LNCAP (cell line): ENCODE measurements at regions not wholly inside any gene's neighbourhood (a gene's known extent, or its start where the extent isn't known, plus 50 kb on each side); places are given as distances from the start of the nearest gene placed in this dataset.

Experiments used
- TF ChIP-seq, protein P1 (sequence below): fragments of 450-650 bp; IDR thresholded peaks from 2 replicates; pipeline ENCODE4 v1.5.1; 2017; ENCODE audit warnings: mild to moderate bottlenecking

DNA sequence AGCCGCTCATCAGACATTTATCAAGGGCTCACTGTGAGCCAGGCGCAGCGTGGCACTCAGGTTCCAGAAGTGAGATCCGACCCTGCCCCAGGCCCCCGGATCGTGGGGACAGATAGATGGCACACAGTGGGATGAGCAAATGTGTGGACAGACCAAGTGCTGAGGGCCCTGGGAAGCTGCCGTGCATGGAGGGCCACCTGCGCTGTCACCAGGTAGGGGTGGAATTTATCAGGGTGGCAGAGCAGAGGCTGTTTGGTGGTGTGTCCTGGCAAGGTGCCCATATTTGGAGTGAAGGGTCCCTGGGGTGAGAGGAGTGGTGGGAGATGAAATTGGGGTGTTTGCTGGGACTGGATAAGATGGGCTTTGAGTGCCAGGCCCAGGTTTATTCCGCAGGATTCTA lies 92.8 kb upstream of the HS6ST1 start:
- TF ChIP-seq, protein P1, sequence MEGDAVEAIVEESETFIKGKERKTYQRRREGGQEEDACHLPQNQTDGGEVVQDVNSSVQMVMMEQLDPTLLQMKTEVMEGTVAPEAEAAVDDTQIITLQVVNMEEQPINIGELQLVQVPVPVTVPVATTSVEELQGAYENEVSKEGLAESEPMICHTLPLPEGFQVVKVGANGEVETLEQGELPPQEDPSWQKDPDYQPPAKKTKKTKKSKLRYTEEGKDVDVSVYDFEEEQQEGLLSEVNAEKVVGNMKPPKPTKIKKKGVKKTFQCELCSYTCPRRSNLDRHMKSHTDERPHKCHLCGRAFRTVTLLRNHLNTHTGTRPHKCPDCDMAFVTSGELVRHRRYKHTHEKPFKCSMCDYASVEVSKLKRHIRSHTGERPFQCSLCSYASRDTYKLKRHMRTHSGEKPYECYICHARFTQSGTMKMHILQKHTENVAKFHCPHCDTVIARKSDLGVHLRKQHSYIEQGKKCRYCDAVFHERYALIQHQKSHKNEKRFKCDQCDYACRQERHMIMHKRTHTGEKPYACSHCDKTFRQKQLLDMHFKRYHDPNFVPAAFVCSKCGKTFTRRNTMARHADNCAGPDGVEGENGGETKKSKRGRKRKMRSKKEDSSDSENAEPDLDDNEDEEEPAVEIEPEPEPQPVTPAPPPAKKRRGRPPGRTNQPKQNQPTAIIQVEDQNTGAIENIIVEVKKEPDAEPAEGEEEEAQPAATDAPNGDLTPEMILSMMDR = no peak

DNA sequence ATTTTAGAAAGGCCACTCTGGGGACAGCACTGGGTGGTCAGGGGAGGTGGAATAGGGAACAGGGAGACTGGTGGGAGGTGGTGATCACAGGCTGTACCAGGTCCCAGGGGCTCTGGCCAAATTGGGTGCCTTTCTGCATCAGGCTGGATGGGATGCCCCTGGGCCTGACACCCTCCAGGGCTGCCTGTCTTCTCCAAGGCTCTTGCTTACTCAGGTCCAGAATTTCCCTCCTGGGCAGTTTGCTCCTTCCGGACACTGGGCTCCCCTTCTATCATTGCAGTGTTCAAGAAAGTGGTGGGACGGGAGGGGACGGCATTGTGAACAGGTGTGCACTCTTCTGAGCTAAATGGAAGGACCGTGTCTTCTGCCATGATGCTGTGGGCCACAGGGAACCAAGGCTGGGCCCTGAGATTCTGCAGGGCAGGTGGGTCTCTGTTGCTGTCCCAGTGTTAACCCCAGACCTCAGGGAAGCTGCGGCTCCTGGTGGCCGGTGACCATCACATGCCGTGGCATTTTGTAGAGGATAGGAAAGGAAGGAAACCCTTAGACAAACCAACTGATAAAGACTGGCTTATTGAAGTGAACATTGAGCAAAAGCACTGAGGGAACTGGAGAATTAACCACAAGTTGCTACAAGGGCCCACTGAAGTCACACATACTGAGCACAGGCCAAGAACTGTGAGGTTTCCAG lies 93.7 kb upstream of the HS6ST1 start:
- TF ChIP-seq, protein P1 = no peak

DNA sequence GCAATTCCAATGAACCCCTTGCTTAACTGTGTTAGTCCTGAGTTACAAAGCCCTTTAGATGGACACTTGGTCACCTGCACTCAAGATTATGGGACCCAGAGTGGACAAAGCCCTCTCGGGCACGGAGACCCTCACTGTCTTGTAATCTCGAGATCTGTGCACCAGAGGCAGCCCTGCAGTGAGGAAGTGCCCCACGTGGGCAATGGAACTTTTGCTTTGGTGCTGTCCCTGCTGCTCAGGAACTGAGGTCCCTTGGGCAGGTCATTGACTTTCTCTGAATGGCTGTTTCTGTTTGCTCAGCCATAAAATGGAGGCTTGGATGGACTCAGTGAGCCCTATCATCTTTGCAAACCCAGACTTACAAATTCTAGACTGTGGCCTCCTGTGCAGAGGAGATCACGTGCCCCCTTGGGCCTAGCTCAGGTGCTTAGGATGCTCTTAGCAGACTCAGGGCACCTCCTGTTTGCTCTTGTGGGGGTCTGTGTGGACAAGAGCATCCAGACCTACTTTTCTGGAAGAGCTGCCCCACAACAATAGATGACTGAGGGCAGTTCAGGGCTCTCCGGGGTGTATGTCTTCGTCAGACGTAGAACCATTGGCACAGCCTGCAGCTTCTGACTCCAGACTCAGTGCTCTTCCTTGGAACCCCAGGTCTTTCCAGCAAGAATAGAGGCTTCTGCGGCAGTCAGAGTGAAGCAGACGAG lies 94.5 kb upstream of the HS6ST1 start:
- TF ChIP-seq, protein P1 = no peak

DNA sequence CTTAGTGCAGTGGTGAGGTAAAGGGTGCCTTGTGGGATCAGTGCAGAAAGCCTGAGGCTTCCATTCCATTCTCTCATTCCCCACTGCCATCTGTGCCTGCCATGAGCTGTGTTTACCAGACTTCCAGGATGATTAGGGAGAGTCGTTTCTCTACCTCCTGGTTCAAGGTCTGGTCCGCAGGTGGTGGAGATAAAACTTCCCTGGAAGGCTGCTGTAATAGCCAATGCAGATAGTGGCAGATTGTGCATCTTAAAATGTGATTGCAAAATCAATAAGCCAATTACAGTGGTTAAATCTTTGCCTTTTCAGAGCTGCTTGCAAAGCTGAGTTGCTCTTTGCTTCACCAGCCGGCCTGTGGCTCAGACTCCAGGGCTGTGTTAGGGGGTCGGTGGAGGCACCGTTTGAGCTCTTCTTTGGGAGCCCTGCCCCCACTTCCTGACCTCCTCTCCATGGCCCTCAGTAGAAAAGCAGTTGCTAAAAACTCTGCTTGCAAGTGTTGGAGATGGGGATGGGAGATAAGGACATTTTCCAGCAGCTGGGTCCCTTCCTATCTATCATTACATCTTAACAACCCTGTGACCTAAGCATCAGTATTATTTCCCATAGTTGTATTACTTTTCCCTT lies 95.2 kb upstream of the HS6ST1 start:
- TF ChIP-seq, protein P1 = no peak

DNA sequence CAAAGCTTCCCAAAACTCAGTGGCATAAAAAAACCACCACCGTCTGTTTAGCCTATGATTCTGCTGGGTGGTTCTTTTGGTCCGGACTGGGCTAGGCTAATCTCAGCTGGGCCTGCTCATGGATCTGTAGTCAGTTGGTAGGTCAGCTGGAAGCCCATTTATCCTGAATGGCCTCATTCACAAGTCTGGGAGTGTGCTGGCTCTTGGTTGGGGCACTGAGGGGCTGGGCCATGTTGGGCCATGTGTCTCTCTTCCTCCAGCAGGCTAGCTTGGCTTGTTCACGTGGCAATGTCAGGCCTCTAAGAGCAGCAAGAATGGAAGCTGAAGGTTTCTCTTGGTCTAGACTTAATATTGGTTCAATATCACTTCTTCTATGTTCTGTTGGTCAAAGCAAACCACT lies 95.7 kb upstream of the HS6ST1 start:
- TF ChIP-seq, protein P1 = no peak

DNA sequence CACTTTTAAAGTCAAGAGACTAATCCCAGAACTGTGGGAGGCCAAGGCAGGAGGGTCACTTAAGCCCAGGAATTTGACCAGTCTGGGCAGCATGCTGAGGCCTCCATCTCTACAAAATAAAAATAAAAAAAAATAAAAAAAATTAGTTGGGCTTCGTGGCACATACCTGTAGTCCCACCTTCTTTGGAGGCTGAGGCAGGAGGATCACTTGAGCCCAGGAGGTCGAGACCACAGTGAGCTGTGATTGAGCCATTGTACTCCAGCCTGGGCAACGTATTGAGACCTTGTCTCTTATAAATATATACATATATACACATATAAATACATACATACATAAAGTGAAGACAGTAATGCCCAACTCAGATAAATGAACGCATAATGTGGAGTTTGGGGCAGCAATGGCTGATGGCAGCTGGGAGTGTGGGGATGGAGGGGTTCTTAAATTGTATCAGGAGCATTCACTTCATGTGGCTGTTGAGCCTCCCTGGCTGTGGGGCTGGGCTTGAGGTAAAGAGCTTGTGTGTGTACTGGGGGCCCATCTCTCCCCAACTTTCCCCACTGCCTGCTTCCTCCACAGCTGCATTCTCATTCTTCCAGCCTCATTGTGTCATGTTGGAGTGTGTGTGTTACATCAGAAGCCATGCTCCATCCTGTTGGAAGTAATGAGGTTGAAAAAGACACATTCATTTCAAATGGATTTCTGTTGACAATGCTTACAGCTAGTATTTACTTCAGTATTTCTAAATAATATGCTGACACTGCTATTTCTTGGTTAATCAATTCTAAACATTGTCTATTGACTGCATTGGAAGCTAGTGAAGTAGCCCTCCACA lies 96.5 kb upstream of the HS6ST1 start:
- TF ChIP-seq, protein P1 = no peak

DNA sequence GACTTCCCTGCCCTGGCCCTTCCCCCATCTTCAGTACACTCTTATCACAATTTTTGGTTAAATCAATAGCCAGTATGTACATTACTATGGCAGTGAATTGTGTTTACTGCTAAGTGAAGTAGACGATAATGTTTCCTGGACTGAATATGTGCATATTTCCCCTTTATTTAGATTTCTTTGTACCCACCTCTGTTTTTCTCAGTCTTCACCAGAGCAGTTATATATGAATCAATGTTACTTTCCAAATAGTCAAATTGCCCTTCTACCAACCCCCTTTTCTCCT lies 97.1 kb upstream of the HS6ST1 start:
- TF ChIP-seq, protein P1 = no peak
